Activated naive CD4-positive, alpha-beta T cell treated with Interleukin-2 at 50 U/mL for 16 hours (primary cell): ENCODE measurements at regions not wholly inside any gene's neighbourhood (a gene's known extent, or its start where the extent isn't known, plus 50 kb on each side); places are given as distances from the start of the nearest gene placed in this dataset.
"Not testable (repeated sequence)": the region's sequence is repeated elsewhere in the genome, so short reads cannot be mapped to it uniquely, and the experiment has no call there.

Source experiments
- DNase-seq: peaks from one replicate; pipeline ENCODE4 v3.0.0-alpha.2; 2020

DNA sequence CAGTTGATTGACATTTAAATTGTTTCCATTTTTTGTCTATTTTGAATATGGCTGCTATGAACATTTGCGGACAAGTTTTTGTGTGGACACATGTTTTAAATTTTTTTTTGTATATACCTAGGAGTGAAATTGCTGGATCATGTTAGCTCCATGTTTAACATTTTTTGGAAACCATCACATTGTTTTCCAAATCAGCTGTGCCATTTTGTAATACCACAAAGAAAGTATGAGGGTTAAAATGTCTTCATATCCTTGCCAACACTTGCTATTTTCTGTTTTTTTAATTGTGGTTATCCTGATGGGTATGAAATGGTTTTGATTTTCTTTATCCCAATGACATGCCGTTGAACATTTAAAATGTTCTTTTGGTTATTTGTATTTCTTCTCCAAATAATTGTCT is 52.1 kb downstream of the CARTPT start:
- DNase-seq: no peak

DNA sequence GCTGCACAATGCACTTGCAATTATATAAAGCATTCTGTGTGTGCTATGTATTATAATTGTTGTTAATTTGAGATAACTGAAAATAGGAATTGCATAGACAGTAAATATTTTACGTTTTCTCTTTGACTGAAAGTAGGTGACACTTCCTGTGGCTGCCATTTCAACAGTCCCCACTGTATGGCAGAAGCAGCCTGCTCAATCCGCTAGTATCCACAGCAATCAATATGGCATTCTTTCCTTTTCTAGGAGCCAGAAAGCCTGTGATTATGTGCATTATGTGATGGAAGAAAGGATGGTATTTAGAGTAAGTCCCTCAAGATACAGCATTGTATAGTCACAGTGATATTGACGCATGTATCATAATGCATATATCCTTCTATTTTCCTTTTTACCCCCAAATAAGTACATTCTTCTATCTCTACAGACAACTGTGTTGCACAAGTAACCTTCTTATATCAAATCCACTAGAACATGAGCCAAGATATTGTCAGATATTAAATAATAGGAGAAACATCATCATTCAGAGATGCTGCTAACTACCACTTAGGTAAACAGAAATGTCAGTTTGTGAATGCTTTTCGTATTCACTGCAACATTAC is 59.7 kb downstream of the CARTPT start:
- DNase-seq: no peak

DNA sequence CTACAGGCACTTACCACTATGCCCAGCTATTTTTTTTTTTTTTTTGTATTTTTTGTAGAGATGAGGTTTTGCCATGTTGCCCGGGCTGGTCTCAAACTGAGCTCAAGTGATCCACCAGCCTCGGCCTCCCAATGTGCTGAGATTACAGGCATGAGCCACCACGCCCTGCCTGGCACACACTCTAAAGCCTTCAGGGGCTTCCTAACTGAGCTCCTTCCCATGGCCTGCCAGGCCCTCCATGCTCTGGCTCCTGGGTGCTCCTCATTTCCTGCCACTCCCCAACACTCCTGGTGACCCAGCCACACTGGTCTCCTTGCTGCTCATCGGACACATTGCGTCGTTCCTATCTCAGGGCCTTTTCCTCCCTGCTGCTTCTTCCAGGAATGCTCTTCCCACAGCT is 61.5 kb downstream of the CARTPT start:
- no peak for DNase-seq

DNA sequence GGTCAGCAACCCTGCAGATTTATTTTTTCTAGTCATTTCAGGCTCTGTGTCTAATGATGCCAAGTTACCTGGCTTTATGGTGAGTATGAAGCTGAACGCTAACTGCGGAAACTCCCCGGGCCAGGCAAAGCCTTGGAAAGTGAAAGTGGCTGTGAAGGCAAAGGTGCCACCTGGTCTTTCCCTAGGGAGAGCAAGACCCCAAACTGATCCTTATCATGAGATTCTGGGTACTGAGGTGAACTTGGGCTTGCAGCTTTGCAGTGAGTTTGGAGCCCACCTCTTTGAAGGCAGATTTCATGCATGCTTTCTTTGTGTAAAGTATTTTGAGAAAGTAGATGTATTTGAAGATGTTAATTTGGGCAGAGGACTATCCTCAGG is 63.3 kb downstream of the CARTPT start:
- no peak for DNase-seq

DNA sequence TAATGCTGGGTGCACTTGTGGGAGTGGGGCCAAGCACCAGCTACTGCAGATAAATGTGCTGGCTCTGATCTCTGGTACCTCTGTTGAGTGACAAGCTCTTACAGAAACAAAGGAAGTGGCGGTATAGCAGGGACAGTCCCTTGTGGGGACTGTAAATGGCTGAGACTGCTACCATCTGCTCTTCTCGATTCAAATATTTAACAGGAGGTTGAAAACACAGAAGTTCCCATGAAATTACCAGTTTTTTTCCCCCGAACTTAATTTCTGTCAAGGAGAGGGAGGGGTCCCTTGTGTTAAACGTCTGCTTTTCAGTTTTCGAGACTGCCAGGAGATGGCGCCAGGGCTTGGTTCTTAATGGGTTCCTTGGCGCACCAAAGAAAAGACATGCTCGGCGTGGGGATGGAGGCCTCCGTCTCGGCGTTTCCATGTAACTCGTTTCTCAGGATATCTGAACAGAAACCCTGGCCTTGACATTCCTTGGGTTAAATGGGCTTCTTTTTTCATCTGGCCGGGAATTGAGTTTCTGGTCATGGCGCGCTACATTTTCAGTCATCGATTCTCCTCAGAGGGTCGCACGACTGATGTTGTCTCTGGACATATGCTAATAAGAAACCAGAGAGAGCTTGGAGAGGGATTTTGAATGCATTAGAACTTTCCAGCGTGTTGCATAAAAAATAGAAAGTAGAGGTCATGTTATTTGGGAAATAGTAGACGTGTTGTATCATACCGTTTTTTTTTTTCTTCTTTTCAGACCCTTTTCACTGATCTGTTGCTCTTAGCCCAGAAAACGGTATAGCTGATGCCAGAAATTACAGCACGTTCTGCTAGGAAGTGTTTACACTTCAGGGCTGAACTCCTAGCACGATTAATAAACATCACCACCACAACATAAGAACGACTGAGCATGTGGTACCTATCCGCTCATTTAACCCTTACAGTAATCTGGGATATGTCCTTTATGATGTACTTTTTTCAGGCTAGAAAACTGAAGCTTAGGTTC is 64.0 kb downstream of the CARTPT start:
- DNase-seq: peak; percentile 52

DNA sequence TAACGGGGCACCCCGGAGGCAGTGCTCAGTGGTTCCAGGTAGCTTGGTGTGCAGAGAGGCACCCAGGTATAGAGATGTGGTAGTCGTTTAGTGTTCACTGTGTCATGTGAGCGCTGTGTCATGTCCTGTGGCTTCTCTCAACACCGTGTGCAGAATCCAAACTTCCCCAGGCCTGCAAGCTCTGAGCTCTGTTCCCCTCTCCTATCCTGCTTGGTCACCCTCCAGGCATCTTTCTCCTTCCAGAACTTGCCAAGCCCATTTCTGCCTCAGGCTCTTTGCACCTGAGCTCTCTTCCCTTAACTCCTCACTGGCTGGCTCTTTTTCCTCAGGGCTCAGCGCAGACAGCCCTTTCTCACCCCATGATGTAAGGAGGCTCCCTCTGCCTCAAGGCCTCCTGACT is 64.8 kb downstream of the CARTPT start:
- no peak for DNase-seq

DNA sequence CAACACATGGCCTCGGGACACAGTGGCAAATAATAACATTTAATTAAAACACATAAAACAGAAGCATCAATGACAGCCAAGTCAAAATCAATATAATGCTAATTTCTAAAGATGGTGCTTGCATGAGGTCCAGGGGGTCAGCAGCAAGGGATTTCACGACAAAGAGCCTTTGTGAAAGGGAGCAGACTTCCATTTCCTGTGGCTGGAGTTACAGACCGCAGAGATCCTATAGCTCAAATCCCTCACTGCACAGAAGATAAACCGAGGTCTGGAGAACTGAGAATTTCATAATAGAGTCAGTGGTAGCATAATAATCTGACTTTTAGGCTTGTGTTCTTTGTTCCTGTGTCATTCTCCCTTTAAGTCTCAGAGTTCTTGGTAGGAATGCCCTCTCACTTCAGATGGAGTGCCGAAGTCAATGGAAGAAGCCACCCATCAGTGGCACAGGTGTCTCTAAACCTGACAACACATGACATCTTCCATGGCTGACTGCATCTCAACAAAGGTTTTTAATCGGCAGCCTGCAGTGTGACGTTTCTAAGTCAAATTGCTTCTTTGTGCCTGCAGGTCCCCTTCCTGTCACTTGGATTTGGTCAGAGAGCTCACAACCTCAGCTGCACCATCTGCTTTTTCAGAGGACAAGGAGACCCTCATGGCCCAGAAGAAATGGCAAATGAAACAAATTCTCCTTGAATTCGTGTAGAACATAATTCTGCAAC is 67.4 kb downstream of the CARTPT start:
- no peak for DNase-seq

DNA sequence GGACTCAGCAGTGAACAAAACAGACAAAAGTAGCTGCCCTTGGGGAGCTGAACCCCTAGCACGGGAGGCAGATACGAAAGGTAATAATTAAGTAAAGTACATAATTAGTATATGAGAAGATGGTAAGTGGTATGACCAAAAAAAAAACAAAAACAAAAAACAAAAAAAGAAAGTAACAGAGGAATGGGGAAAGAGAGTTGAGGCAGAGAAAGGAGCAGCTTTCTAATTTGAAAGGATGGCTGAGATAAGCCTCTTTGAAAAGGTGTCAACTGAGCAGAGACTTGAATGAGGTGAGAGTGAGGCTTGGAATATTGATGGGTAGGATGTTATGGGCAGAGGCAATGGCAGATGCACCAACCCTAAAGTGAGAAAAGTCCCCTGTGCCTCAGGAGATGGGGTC is 69.7 kb downstream of the CARTPT start:
- DNase-seq: no peak

DNA sequence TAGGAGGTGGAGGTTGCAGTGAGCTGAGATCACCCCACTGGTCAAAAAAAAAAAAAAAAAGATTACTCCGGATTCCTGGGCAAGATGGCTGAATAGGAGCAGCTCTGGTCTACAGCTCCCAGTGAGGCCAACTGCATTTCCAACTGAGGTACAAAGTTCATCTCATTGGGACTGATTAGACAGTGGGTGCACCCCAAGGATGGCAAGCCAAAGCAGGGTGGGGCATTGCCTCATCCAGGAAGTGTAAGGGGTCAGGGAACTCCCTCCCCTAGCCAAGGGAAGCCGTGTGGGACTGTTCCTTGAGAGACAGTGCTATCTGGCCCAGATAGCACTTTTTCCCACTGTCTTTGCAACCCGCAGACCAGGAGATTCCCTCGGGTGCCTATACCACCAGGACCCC is 70.7 kb downstream of the CARTPT start:
- DNase-seq: no peak

DNA sequence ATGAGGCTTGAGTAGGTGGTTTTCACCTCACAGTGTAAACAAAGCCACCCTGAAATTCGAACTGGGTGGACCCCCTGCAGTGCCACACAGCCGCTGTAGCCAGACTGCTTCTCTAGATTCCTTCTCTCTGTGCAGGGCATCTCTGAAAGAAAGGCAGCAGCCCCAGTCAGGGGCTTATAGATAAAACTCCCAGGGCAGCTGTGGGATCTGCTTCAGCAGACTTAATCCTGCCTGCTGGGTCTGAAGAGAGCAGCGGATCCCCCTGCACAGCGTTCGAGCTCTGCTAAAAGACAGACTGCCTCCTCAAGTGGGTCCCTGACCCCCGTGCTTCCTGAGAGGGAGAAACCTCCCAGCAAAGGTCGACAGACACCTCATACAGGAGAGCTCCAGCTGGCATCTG is 71.4 kb downstream of the CARTPT start:
- no peak for DNase-seq

DNA sequence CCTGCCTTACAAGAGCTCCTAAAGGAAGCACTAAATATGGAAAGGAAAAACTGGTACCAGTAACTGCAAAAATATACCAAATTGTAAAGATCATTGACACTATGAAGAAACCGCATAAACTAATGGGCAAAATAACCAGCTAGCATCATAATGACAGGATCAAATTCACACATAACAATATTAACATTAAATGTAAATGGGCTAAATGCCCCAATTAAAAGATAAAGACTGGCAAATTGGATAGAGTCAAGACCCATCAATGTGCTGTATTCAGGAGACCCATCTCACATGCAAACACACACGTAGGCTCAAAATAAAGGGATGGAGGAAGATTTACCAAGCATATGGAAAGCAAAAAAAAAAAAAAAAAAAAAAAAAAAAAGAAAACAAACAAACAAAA is 73.0 kb downstream of the CARTPT start:
- not testable (repeated sequence) for DNase-seq

DNA sequence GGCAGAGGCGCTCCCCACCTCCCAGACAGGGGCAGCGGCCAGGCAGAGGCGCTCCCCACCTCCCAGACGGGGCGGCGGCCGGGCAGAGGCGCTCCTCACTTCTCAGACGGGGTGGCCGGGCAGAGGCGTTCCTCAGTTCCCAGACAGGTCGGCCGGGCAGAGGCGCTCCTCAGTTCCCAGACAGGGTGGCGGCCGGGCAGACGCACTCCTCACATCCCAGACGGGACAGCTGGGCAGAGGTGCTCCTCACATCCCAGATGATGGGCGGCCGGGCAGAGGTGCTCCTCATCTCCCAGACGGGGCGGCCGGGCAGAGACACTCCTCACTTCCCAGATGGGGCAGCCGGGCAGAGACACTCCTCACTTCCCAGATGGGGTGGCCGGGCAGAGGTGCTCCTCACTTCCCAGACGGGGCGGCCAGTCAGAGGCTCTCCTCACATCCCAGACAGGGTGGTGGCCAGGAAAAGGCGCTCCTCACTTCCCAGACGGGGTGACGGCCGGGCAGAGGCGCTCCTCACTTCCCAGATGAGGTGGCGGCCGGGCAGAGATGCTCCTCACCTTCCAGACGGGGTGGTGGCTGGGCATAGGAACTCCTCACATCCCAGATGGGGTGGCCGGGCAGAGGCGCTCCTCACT is 75.1 kb downstream of the CARTPT start:
- DNase-seq: no peak

DNA sequence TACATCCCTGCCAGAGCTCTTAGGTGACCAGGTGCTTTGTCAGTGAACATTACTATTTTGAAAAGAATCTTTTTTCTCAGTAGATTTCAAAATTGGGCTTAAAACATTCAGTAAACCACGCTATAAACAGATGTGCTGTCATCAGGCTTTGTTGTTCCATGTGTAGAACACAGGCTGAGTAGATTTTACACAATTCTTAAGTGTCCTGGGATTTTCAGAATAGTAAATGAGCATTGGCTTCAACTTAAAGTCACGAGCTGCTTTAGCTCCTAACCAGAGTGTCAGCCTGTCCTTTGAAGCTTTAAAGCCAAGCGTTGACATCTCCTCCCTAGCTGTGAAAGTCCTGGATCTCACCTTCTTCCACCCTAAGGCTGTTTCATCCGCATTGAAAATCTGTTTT is 83.6 kb downstream of the CARTPT start:
- DNase-seq: no peak

DNA sequence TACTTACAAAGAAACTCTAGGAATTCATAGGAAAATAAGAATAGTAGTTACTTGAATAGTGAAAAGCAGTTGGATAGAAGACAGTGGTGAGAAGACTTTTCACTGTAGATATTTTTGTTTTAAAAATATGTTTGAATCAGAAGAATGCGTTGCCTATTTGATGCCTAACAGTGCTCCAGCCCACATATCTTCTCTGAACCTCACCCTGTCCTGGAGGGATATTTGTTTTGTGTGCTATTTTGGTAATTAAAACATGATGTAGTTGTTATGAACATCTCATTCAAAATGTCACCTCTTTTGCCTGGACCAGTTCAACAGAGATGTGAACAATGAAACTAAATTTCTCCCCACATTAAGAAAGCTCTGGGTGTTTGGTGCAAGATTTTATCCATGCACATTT is 87.6 kb downstream of the CARTPT start:
- DNase-seq: no peak

DNA sequence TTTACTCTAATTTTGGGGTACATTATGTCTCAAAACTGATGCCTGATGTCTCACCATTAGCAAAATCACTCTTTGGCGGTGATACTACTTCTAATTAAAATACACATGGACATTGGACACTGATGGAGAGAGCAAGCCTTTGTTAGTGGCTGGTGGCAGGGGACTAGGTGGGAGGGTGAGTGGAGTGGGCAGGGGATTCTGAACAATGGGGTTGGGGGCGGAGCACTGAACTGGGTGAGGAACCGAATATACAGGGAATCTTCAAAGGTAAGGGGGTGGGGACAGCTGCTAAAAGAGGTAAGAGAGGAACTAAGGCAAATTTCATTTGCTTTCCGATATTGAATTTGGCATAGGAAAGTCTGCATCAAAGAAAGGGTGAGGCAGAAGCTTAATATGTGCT is 88.8 kb downstream of the CARTPT start:
- DNase-seq: no peak

DNA sequence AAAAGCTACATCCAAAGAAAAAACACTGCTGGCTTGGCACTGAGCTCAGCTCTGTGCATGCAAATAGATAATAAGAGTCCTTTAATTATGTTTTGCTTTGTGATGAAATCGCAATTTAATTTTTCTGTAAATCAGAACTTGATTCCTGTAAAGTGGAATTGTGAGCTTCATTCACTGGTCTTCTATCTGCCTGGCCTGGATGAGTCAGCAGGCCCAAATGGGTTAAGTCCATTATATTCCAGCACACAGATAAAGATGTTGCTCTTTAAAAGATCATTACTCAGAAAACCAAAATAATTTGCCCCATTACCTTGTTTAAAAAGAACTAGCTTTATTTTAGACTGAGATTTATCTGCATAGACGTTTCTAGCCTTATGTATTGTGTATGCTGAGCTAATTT is 90.4 kb downstream of the CARTPT start:
- DNase-seq: no peak

DNA sequence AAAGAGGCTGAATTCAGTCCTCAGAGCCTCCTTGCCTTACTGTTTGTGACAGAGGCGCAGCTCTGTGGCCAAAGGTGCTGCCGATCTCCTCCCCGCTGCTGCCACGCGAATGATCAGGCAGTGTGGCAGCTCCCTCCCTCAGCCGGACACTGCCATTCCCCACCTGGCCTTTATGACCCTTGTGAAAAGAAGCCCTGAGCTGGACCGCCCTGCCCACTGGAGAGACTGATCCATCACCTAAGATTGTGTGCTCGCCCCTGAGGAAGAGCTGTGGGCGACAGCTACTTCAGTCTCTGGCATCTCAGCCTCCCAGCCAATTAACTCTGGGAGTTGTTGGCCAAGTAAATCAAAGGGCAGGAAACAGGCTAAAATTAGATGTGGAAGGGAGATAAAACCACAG is 90.9 kb downstream of the CARTPT start:
- DNase-seq: no peak

DNA sequence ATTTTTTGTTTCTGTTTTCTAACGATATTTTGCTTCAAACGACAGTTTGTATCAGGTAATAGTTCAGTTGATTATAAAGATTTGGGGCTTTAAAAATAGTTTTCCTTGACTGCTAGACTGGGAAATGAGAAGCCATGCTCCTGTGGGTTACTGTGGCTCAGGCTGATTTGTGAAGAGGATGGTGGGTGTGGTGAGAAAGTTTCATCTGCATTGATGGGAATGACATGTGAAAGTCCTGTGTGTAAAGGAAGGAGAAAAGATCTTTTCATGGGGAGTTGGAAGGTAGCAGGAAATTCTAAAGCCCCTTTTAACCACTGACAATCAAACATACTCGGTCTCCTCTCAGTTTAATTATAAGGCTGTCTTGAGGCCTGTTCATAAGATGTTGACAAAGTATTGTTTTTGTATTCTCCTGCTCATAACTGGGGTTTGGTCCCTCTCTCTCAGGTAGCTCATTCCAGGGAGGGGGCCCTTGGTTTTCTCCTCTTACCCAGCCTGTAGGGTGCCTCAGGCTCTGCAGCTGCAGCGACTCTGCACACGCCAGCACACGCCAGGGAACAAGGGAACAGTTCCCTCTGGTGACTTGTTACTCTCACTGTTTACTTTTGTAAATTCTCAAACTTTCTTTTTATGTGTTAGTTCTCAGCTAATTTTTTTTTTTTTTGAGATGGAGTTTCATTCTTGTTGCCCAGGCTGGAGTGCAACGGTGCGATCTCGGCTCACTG is 91.6 kb downstream of the CARTPT start:
- DNase-seq: no peak

DNA sequence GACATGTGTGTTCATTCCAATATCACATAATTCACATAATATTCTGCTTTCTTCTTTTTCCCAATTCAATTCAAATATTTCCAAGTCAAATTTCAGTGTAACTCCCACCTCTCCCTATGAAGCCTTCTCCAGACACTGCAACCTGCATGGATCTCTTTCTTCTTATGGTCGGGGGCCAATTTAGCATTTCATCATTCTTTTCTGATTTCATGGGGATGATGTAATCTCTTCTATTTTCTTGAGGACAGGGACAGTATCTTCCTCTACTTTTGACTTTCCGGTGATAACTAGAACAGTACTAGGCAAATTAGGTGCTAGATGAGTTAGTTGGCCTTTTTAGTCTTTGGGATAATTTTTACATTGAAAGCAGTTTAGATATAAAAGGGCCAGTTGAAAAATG is 92.7 kb downstream of the CARTPT start:
- no peak for DNase-seq

DNA sequence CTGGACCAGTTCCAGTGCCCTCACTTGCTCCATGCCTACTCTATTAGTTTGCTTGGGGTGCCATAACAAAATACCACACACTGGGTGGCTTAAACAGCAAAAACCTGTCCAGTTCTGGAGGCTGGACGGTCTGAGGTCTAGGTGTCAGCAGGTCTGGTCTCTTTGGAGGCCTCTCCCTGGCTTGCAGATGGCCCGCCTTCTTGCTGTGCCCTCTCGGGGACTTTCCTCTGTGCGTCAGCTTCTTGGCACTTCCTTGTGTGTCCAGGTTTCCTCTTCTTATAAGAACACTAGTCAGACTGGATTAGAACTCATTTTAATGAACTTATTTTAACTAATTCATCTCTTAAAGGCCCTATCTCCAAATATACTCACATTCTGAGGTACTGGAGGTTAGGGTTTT is 97.2 kb downstream of the CARTPT start:
- DNase-seq: no peak

DNA sequence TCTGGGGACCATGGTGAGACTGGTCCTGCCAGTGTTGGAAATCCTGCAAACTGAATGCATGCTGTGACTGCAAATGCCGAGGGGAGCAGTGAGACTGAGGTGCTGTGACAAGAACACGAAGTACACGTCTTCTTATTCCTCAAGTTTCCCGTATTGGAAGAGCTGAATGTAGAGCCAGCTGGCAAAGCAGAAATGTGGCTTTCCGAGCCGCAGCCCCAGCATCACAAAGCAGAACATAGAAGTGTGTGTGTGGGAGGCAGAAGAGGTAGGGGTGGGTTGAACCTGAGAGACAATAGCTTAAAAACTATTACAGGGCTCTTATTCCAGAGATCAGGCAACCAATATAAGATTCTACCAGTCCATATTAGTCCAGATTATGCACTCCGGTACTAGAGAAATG is 98.8 kb downstream of the CARTPT start:
- no peak for DNase-seq

DNA sequence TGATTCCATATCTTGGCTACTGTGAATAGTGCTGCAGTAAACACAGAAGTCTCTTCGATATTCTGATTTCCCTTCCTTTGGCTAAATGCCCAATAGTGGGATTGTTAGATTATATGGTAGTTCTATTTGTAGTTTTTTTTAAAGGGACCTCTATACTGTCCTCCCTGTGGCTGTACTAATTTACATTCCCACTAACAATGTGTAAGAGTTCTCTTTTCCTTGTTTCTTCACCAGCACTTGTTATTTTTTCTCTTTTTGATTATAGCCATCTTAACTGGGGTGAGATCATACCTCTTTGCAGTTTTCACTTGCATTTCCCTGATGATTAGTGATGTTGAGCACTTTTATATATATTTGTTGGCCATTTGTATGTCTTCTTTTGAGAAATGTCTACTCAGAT is 102.0 kb downstream of the CARTPT start:
- DNase-seq: no peak

DNA sequence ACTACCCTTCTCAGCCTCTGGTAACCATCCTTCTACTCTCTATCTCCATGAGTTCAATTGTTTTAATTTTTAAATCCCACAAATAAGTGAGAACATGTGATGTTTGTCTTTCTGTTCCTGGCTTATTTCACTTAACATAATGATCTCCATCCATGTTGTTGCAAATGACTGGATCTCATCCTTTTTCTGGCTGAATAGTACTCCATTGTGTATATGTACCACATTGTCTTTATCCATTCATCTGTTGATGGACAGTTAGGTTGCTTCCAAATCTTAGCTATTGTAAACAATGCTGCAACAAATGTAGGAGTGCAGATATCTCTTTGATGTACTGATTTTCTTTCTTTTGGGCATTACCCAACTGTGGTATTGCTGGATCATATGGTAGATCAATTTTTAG is 103.0 kb downstream of the CARTPT start:
- DNase-seq: not testable (repeated sequence)
